GM10248 (cell line): ENCODE measurements at regions not wholly inside any gene's neighbourhood (a gene's known extent, or its start where the extent isn't known, plus 50 kb on each side); places are given as distances from the start of the nearest gene placed in this dataset.

ENCODE experiments used
- CTCF ChIA-PET: fragments of 300-600 bp; sonication (Branson Sonifier 250); formaldehyde crosslinking; extraction: SDS; loops from one replicate; lab custom pipeline; 2021; ENCODE audit warnings: antibody characterized with exemption; lab: Yijun Ruan, JAX
- POLR2A ChIA-PET: fragments of 350-650 bp; sonication (Branson Sonifier 250); formaldehyde crosslinking; extraction: SDS; loops from one replicate; lab custom pipeline; 2020; ENCODE audit warnings: antibody characterized with exemption; lab: Yijun Ruan, JAX
- DNase-seq: peaks from one replicate; pipeline ENCODE4 v3.0.0; 2012; ENCODE audit errors: extremely low spot score
- CTCF ChIP-seq: IDR thresholded peaks from 2 replicates; pipeline ENCODE4 v1.5.1; 2012; ENCODE audit warnings: mild to moderate bottlenecking, low read depth; ENCODE audit errors: extremely low read depth, missing control alignments, control extremely low read depth

DNA sequence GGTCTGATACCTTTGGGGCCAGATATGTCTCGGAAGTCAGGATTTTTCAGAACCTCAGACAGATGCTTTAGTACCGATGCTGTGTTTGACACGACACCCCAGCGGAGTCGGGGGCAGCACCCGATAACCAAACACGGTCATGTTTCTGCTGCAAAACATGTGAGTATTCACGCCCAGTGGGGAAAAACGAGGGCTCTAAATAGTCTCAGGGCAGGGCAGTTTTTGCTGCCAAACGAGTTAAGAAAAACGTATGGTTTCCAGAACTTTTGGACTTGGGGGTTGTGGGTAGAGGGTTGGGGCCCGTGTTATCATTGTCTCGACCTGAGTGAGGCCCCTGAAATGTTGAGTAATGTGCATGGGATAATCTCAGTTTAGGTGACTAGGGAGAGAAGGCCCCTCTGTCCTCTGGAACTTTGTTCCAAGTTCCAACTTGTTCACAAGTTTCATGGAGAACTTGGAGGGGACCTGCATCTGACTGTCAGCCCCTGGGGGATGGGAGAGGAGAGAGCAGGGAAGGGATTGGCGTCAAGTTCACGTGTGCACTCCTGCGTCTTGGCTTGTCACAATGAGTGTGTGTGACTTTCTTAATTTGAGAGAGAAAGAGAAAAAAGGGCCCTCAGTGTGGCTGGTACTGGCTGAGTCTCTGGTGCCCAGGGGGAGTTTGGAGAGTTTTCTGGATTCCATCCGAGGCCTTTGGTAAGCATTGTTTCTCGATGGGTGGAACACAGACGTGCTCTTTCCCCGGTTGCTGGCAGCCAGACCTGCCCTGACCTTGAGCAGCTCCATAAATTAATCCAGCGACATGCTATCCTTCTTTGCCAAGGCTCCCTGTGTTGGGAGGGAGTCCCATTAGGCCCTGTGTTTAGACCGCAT, 83.9 kb upstream of the CIBAR2 start:
- POLR2A ChIA-PET = no interaction called here
- CTCF ChIA-PET = interaction anchor here (1.1 to 2.7 kb wide), 5 partner anchors 9 to 57 kb away, joined by 3 to 8 read pairs (median 3); no protein-coding TSS in a partner anchor
- TF ChIP-seq CTCF = no peak
- DNase-seq = no peak

- ChIA-PET POLR2A (no interaction called here), CTCF (interaction anchor here (1.1 to 2.7 kb wide), 2 partner anchors 19 to 48 kb away, joined by 3 to 8 read pairs; no protein-coding TSS in a partner anchor)
- no peak for DNase-seq
- TF ChIP-seq CTCF = no peak
These were observed 84.7 kb upstream of the CIBAR2 start for GRCh38 chr16:85196976-85197375.

DNA sequence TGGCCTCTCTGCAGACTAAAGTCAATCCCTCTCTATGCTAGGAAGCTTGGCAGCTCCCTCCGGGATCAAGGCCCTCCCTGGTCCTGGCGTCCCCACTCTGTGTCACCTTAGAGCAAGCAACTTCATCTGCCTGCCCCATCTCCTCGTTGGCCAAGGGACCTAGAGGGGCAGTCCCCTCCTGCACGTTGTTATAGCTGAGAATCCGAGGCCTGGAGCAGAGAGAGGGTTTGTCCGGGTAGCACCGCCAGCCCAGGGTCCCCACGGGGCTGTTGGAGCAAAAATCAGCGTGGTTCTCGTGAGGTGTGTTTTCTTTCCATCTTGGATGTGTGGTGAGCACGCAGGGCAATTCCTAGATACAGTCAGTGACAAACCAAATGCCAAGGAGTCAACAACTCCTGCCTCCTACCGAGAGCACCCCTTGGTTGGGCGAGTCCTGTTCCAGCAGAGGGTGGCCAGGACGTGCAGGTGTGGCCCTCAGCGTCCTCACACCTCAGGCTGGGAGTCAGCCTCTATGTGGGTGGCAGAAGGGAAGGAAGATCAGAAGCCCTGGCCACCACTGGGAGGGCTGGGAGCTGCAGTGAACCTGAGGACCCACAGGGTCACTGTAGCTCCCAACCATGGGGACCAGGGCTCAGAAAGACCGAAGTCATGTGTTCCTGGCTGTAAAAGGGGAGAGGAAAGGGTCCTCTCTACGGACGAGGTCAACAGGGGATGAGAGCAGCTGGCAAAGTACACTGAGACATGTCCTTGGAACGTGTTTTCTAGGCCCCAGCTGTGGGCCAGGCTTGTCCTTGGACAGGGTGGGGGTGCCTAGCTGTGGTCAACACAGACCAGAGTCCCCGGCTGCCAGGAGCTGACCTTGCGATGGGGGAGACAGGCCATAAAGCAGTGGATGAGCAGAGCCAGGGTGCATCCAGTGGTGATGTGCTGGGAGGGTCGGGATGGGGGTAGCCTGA, 85.6 kb upstream of the CIBAR2 start:
- no peak for DNase-seq
- TF ChIP-seq CTCF = no peak
- CTCF ChIA-PET = interaction anchor here (2.7 kb wide), 1 partner anchor 47 kb away, joined by 8 read pairs; no protein-coding TSS in a partner anchor
- POLR2A ChIA-PET = interaction anchor here (1.7 kb wide), 1 partner anchor 30 kb away, joined by 4 read pairs; no protein-coding TSS in a partner anchor

- ChIA-PET POLR2A (interaction anchor here (0.7 to 1.7 kb wide), 2 partner anchors 28 to 103 kb away, joined by 4 to 7 read pairs; no protein-coding TSS in a partner anchor), CTCF (interaction anchor here (1.0 to 1.6 kb wide), 2 partner anchors 27 to 47 kb away, joined by 3 to 5 read pairs; no protein-coding TSS in a partner anchor)
- no peak for TF ChIP-seq CTCF
- DNase-seq = no peak
These were observed 86.9 kb upstream of the CIBAR2 start for GRCh38 chr16:85199069-85199725.

DNA sequence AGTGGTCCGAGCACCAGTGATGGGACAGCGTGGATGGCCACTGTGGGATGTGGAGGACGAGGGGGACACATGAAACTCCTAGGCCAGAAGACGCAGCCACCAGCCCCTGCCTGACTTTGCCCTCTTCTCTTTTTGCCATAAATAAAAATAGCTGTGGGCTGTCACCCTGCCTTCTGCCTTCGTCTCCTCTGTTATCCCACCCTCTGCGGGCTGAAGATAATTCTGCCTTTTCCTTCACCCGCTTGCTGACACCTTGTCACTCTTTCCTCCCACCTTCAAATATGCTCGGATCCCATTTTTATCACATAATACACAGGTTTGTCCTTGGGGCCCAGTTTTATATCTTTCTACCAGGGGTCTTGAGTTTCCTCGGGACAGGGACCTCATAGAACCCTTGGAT, 87.6 kb upstream of the CIBAR2 start:
- POLR2A ChIA-PET = no interaction called here
- DNase-seq = no peak
- CTCF ChIA-PET = interaction anchor here (1.6 kb wide), 1 partner anchor 46 kb away, joined by 5 read pairs; no protein-coding TSS in a partner anchor
- TF ChIP-seq CTCF = no peak
